ES-I3 (cell line): ENCODE measurements at regions not wholly inside any gene's neighbourhood (a gene's known extent, or its start where the extent isn't known, plus 50 kb on each side); places are given as distances from the start of the nearest gene placed in this dataset.
"Not testable (repeated sequence)": the region's sequence is repeated elsewhere in the genome, so short reads cannot be mapped to it uniquely, and the experiment has no call there.

Source experiments
- H3K36me3 ChIP-seq: 2 replicates; pipeline ENCODE4 v1.6.1; 2013; ENCODE audit warnings: mild to moderate bottlenecking, low read length, control low read depth, moderate library complexity; ENCODE audit not compliant: insufficient read depth
- H3K4me1 ChIP-seq: 2 replicates; pipeline ENCODE4 v1.6.1; 2013; ENCODE audit warnings: mild to moderate bottlenecking, control low read depth, low read length; ENCODE audit not compliant: insufficient read depth
- H3K9ac ChIP-seq: 2 replicates; pipeline ENCODE4 v1.6.1; 2013; ENCODE audit warnings: low read depth, mild to moderate bottlenecking, low read length, moderate library complexity
- H3K9me3 ChIP-seq: 2 replicates; pipeline ENCODE4 v1.6.1; 2013; ENCODE audit warnings: mild to moderate bottlenecking, low read length, moderate library complexity; ENCODE audit not compliant: control insufficient read depth, insufficient read depth

DNA sequence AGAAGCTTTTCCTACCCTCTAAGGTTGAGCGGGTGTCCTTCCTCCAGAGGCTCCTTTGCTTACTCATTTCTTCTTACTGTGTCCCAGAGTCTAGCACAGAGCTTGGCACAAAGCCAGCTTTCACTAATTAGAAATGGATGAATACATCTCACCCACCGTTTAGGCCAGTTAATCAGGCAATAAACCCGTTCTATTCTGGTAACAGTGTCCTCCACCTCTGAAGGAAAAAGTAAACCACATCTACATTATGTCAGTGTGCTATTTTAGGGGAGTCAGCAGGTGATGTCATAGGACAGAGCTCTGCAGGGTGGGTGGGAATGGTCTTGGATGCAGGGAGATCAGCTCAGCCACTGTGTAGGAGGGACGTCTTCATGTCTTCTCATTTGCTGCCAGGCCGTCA lies 109.2 kb downstream of the OSTF1 start:
- Histone ChIP-seq H3K9ac (no peak overlapping the region), H3K4me1 (0 out of 2 replicates have a peak, but pooled peaks cover 2% of the 10 kb centered on the region), H3K9me3 (no peaks in the 10 kb centered on the region), H3K36me3 (no peaks in the 10 kb centered on the region)

DNA sequence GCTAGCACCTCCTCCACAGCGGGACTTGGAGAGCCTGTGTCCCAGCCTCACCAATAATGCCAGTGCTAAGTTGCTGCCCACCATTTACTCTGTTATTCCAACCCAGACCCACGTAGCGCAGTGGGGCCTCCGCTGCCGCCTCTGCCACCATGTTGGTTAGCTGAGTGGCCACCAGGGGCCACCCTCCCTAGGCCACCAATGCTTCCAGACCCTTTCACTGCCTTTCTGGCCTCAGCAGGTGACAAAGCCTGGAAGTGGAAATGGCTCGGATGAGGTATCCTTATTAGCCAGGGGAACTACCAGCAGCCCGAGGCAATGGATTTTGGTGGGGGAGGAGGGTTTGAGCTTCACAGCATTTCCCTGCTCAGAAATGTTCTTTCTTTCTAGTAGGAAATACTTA lies 110.1 kb downstream of the OSTF1 start:
- Histone ChIP-seq H3K9ac (no peak overlapping the region), H3K9me3 (no peaks in the 10 kb centered on the region), H3K36me3 (no peaks in the 10 kb centered on the region), H3K4me1 (0 out of 2 replicates have a peak, but pooled peaks cover 2% of the 10 kb centered on the region)

DNA sequence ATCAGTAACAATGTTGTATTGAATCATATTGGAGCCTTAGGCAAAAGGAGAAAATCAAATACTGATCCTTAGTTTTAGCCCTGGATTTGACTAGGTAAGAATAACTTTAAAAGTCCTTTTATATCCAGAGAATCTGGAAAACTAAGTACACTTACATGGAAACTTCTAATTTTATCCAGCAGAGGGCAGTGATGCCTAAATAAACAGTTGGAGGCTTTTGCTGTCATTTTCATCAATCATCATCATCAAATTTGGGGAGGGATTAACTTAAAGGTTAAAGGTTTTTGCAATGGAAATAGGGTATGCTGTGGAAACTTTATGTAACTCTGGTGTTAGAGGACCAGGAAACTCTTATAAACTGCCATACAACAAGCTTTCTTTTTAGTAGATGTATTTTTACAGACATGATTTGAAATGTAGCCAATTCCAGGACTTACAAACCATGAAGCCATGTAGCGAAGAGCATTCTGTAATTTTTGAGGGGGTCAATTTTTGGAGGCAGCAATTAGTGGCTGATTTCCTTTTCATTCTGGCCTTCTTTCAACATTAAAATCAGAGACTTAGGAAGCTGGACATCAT lies 112.7 kb downstream of the OSTF1 start:
- 0 out of 2 replicates have a peak, but pooled peaks cover 2% of the 10 kb centered on the region for H3K4me1 ChIP-seq

DNA sequence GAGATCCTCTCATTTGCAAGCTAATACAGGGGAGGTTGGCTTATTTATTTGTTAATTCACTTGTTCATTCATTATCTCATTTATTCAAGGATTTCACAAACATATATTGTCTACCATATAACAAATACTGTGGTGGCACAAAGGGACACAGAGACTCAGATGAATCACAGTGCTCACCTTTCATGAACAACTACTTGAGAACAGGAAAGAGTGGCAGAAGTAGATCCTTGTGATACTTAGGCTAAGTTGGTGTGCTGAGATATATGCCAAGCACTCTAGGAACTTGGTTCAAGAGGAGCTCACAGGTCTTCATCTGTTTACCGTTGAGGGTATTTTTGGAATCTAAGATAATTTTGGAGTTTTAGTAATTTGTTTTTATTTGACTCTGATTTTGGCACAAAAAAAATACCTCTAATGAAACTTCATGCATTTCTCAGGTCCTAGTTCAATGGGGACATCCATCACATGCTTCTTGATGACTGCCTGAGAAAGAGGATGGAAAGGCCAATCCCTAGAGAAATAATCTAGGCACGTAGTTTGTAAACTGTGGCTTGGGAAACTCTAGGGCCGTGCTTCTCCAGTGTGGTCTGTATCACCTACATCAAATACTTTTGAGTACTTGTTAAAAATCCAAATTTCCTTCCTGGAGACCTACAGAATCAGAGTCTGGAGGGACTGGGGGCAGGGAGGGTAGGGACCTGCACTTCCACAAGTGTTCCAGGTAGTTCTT lies 113.3 kb downstream of the OSTF1 start:
- H3K9ac ChIP-seq = no peak overlapping the region
- H3K36me3 ChIP-seq = no peaks in the 10 kb centered on the region
- H3K9me3 ChIP-seq = no peaks in the 10 kb centered on the region
- 0 out of 2 replicates have a peak, but pooled peaks cover 2% of the 10 kb centered on the region for H3K4me1 ChIP-seq

More for the DNA sequence above, 112.7 kb downstream of the OSTF1 start:
- Histone ChIP-seq H3K36me3 (no peaks in the 10 kb centered on the region), H3K9ac (no peak overlapping the region), H3K9me3 (no peaks in the 10 kb centered on the region)

DNA sequence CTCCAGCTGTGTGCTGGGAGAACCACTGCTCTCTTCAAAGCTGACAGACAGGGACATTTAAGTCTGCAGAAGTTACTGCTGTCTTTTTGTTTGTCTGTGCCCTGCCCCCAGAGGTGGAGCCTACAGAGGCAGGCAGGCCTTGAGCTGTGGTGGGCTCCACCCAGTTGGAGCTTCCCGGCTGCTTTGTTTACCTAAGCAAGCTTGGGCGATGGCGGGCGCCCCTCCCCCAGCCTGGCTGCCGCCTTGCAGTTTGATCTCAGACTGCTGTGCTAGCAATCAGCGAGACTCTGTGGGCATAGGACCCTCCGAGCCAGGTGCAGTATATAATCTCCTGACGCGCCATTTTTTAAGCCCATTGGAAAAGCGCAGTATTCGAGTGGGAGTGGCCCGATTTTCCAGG lies 119.7 kb downstream of the OSTF1 start:
- not testable (repeated sequence) for H3K4me1 ChIP-seq, H3K36me3 ChIP-seq, H3K9me3 ChIP-seq, H3K9ac ChIP-seq

DNA sequence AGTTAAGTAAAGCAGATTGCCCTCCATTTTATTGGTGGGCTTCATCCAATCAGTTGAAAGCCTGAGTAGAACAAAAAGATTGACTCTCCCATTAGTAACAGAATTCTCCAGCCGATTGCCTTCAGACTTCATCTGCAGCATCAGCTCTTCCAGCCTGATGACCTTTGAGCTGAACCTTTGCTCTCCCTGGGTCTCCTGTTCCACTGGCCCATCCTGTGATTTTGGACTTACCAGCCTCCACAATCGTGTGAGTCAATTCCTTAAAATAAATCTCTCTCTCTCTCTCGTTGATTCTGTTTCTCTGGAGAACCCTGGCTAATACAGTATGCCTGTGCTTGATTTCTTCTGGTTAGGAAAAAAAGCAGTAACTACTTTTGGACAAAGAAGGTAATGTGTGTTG lies 121.9 kb downstream of the OSTF1 start:
- no peaks in the 10 kb centered on the region for H3K9me3 ChIP-seq
- H3K9ac ChIP-seq = no peak overlapping the region
- no peaks in the 10 kb centered on the region for H3K4me1 ChIP-seq
- H3K36me3 ChIP-seq = no peaks in the 10 kb centered on the region

DNA sequence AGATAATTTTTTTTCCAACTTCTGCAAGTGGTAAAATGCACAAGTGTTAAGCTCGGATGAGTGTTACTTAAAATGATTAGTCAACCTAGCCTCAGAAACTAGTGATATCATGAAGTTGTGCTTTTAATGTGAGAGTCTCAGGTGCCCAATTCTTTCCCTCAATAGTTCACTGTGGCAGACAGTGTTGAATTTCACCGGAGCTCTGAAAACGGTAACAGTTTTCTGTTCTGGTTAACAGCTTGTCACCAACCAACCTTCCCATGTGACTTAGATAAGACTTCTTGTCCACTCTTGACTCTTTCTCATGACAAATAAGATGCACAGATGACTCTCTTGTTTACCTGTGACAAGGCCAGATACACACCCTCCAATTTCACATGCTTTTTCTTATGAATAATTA lies 125.5 kb downstream of the OSTF1 start:
- Histone ChIP-seq H3K9me3 (no peaks in the 10 kb centered on the region), H3K9ac (no peak overlapping the region), H3K36me3 (no peaks in the 10 kb centered on the region), H3K4me1 (no peaks in the 10 kb centered on the region)

DNA sequence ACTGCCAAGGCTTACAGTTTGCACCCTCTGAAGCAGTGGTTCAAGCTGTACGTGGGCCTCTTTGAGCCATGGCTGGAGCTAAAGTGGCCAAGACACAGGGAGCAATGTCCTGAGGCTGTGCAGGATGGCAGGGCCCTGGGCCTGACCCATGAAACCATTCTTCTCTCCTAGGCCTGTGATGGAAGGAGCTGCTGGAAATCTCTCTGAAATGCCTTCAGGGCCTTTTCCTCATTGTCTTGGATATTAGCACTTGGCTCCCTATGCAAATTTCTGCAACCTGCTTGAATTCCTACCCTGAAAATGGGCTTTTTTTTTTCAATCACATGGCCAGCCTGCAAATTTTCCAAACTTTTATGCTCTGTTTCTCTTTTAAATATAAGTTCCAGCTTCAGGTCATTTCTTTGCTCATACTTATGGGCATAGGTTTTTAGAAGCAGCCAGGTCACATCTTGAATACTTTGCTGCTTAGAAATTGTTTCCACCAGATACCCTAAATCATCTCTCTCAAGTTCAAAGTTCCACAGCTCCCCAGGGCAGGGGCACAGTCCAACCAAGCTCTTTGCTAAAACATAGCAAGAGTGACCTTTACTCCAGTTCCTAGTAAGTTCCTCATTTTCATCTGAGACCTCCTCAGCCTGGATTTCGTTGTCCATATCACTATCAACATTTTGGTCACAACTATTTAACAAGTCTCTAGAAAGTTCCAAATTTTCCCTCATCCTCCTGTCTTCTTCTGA lies 138.3 kb downstream of the OSTF1 start:
- no peak overlapping the region for H3K9ac ChIP-seq
- H3K9me3 ChIP-seq = peaks cover 3% of the 10 kb centered on the region; the same call in 1 of the 2 replicates
- H3K4me1 ChIP-seq = no peaks in the 10 kb centered on the region
- H3K36me3 ChIP-seq = no peaks in the 10 kb centered on the region

DNA sequence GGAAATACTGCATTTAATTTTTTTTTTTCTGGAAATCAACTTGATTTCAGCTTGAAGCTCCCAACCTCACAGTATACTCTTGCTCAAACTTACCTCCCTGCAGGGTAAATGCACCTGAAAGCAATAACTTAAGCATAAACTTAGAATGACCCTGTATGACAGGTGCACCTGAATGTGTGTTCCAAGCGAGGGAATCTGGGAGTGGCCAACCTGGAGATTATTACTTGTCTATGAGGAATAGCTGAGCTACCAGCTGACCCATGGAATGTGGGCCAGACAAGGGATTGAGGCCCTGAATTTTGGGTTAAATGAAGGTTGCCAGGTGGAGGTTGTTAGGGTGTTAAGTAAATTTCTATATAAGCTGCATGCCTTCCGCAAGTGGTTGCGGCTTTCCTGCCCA lies 140.6 kb downstream of the OSTF1 start:
- Histone ChIP-seq H3K9me3 (peaks cover 3% of the 10 kb centered on the region; the same call in 1 of the 2 replicates), H3K9ac (no peak overlapping the region), H3K36me3 (no peaks in the 10 kb centered on the region), H3K4me1 (no peaks in the 10 kb centered on the region)

DNA sequence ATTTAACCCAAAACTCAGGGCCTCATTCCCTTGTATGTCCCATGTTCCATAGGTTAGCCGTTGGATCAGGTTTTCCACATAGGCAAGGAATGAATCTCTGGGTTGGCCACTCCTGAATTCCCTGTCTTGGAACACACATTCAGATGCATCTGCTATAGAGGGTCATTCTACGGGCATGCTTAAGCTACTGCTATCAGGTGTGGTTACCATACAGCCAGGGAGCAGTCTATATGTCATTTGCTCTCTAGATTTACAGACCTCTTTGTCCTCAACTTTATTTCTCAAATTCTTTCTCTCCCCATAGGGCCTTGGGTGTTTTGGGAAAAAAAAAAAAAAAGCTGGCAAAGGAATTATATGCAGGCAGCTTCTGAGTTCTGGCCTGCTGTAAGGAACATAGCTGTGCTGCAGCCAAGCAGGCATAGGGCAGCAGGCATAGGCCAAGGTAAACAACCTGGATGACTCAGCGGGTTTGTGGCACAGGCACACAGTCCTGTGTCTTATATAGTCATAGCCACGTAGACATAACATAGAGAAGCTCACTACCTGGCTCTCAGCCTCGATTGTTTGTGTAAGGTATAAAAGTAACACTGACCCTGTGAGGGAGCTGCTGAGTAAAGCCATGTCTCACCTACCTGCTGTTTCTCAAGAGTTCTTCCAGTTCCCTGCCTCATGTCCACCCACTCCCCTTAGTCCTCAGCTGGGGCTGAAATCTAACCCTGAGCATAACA lies 141.5 kb downstream of the OSTF1 start:
- no peaks in the 10 kb centered on the region for H3K36me3 ChIP-seq
- H3K9ac ChIP-seq = no peak overlapping the region
- H3K9me3 ChIP-seq = peaks cover 6% of the 10 kb centered on the region; the same call in 1 of the 2 replicates
- no peaks in the 10 kb centered on the region for H3K4me1 ChIP-seq

DNA sequence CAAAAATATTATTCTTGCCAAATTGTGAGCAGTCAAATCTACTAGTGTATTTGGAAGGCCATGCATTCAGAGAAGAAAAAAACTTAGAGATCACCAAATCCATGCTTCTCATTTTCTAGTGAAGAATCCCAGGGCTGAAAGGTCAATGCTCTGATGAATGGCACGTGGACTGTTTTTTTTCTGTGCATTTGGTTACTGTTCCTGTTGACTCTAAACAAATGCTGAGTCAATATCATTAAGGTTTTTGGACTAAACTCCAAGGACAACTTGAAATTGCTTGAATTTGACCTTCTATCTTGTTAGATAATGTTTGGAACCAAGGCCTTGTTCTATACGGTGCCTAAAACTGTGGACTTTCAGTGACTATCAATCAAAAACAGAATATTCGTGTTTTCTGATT lies 142.2 kb downstream of the OSTF1 start:
- no peaks in the 10 kb centered on the region for H3K36me3 ChIP-seq
- no peak overlapping the region for H3K9ac ChIP-seq
- no peaks in the 10 kb centered on the region for H3K4me1 ChIP-seq
- H3K9me3 ChIP-seq = 0 out of 2 replicates have a peak, but pooled peaks cover 2% of the 10 kb centered on the region

DNA sequence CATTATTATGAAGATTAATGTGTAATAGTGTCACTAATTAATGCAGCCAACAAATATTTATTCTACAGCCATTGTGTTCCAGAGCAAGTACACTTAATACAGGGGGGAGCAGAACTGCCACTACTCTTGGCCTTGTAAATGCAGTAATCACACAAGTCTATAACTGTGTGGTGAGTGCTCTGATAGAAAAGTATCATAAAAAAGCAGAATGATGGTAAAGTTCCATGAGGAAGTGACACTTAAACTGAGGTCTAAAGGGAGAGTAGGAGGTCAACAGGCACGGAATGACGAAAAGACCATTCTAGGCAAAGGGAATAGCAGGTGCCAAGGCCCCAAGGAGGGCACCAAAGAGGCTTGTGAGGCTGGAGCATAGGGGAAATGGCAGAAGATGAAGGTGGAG lies 142.9 kb downstream of the OSTF1 start:
- no peaks in the 10 kb centered on the region for H3K4me1 ChIP-seq
- peaks cover 2% of the 10 kb centered on the region; the same call in 1 of the 2 replicates for H3K9me3 ChIP-seq
- no peaks in the 10 kb centered on the region for H3K36me3 ChIP-seq
- H3K9ac ChIP-seq = no peak overlapping the region

DNA sequence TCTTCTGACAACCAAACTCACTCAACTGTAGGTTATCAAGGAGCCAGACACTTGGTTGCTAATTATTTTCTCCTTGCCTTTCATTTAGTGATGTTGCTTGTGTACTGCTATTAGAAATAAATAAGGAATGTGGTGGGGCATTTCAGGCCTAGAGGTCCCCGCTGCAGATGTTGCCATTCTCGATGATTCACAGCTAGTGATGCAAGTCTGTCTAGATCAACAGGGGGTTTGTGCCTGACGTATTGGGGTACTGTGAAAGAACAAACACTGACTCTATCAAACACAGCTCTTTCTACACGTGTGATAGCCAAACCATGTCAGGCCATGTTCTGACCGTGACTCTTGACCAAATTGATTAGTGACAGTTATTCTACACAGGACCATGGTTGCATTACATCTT lies 144.7 kb downstream of the OSTF1 start:
- H3K4me1 ChIP-seq = no peaks in the 10 kb centered on the region

DNA sequence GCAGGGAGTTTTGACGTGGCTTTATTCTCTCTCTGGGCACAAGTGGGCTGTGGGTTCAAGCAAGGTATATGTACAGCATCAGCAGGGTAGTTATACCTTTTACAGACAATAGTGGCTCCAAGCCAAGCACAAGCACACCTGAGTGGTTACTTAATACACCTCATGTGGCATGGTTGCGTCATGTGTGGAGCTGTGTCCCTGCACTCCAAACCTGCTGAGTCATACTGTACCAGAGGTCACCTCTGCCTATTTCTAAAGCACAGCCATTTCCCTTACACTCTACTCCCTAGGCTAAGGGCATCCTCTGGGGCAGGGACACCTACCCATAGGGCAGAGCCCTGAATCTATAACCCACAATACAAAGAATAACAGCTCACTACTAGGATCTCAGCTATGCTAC lies 147.3 kb downstream of the OSTF1 start:
- Histone ChIP-seq H3K9ac (no peak overlapping the region), H3K9me3 (peaks cover 5% of the 10 kb centered on the region; the same call in 1 of the 2 replicates), H3K4me1 (no peaks in the 10 kb centered on the region), H3K36me3 (no peaks in the 10 kb centered on the region)

More for the DNA sequence above, 144.7 kb downstream of the OSTF1 start:
- Histone ChIP-seq H3K9me3 (peaks cover 5% of the 10 kb centered on the region; the same call in 1 of the 2 replicates), H3K36me3 (no peaks in the 10 kb centered on the region), H3K9ac (no peak overlapping the region)
